Endothelial cell (in vitro differentiated cells): ENCODE measurements at regions not wholly inside any gene's neighbourhood (a gene's known extent, or its start where the extent isn't known, plus 50 kb on each side); places are given as distances from the start of the nearest gene placed in this dataset.

Source experiments
- DNase-seq: peaks from one replicate; pipeline ENCODE4 v3.0.0; 2021; ENCODE audit warnings: low spot score
- H3K27ac Mint-ChIP-seq: one replicate; pipeline ENCODE4 v1.8.0; 2021; ENCODE audit warnings: mixed read lengths, inconsistent platforms; ENCODE audit not compliant: unreplicated experiment
- H3K27me3 Mint-ChIP-seq: one replicate; pipeline ENCODE4 v1.8.0; 2021; ENCODE audit warnings: mild to moderate bottlenecking, moderate library complexity, mixed read lengths, inconsistent platforms; ENCODE audit not compliant: unreplicated experiment
- H3K36me3 Mint-ChIP-seq: one replicate; pipeline ENCODE4 v1.8.0; 2021; ENCODE audit warnings: mild to moderate bottlenecking, low read depth, mixed read lengths, inconsistent platforms; ENCODE audit not compliant: unreplicated experiment
- H3K4me1 Mint-ChIP-seq: one replicate; pipeline ENCODE4 v1.8.0; 2021; ENCODE audit warnings: mild to moderate bottlenecking, mixed read lengths, inconsistent platforms; ENCODE audit not compliant: unreplicated experiment
- H3K4me3 Mint-ChIP-seq: one replicate; pipeline ENCODE4 v1.8.0; 2021; ENCODE audit warnings: mild to moderate bottlenecking, mixed read lengths, inconsistent platforms; ENCODE audit not compliant: unreplicated experiment
- H3K9me3 Mint-ChIP-seq: one replicate; pipeline ENCODE4 v1.8.0; 2021; ENCODE audit warnings: mixed read lengths, inconsistent platforms; ENCODE audit not compliant: unreplicated experiment
- CTCF ChIP-seq: fragments of 200-600 bp; sonication (generic); IDR thresholded peaks from one replicate; pipeline ENCODE4 v1.5.0; 2021; ENCODE audit warnings: antibody characterized with exemption; ENCODE audit not compliant: unreplicated experiment

DNA sequence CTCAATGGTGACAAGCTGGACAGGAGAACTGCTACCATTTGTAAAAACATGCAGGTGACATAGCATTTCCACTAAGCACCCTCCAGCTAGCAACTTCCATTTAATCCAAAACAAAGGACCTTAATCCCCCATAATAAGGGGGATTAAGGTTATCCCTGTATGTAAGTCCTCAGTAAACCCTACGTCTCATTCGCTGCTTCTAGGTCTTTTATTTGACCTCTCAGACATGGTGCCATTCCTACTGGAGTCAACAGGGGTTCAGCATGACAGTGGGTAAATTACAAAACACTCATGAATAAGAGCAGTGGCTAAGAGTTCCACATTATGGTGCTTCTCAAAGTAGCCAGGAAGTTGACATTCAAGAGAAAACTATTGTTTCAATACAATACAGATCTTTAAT is 121.8 kb upstream of the CAV2 start:
- Mint-ChIP-seq H3K36me3 (no peaks in the 10 kb centered on the region), H3K9me3 (no peaks in the 10 kb centered on the region), H3K27me3 (no peaks in the 10 kb centered on the region), H3K4me3 (no peak overlapping the region), H3K4me1 (peaks cover 10% of the 10 kb centered on the region), H3K27ac (no peak overlapping the region)
- TF ChIP-seq CTCF: no peak
- DNase-seq: no peak

GRCh38 chr7:116380025-116380424 is 119.5 kb upstream of the CAV2 start:
- H3K4me1 Mint-ChIP-seq: peaks cover 10% of the 10 kb centered on the region
- H3K4me3 Mint-ChIP-seq: no peak overlapping the region
- H3K36me3 Mint-ChIP-seq: no peaks in the 10 kb centered on the region
- no peak overlapping the region for H3K27ac Mint-ChIP-seq
- no peaks in the 10 kb centered on the region for H3K27me3 Mint-ChIP-seq
- no peak for DNase-seq
- no peak for TF ChIP-seq CTCF
- H3K9me3 Mint-ChIP-seq: no peaks in the 10 kb centered on the region

DNA sequence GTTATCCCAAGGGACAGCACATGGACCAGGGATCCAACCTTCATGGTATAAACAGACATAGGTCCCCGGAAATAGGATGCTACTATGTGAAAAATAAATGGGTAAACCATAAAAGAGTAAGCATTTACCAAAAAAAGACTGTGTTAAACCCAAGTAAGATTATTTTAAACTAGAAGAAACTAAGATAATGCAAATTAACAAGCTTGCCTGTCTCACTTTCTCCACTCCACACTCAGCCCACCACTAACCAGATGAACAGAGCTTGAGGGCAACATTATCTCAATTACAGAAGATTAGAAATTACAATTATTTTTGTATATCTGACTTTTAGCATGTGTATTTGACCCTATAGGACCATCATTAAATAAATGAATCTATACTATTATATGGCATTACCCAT is 117.2 kb upstream of the CAV2 start:
- no peaks in the 10 kb centered on the region for H3K36me3 Mint-ChIP-seq
- peaks cover 9% of the 10 kb centered on the region for H3K4me1 Mint-ChIP-seq
- no peak overlapping the region for H3K27ac Mint-ChIP-seq
- H3K4me3 Mint-ChIP-seq: no peak overlapping the region
- TF ChIP-seq CTCF: no peak
- no peaks in the 10 kb centered on the region for H3K9me3 Mint-ChIP-seq
- no peak for DNase-seq
- H3K27me3 Mint-ChIP-seq: no peaks in the 10 kb centered on the region

DNA sequence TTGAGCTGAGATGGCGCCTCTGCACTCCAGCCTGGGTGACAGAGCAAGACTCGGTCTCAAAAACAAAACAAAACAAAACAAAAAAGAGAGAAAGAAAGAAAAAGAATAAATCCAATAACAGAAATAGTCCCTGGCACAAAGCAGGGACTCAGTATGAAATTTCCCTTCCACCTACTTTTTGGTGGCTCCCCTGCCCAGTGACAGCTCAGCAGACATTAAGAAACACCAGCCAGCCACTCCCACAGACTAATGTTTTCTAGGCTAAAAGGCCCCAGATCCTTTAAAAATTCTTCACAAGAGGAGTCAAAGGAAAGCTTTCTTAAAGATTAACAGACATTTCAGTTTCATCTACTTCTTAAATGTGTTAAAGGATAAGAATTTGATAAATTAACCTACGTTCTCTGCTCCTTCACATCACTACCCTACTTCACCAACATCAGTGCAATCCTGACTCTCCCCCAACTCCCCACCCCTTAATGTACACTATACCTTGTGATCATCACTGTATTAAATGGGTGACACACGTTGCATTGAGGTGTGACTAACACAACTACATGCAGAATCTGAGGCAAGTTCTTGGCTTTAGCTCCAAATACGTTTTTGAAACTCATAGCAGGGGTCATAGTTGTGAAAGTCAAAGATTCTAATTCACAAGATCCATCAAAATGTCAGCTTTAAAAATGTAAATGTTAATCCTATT is 114.5 kb upstream of the CAV2 start:
- no peak for DNase-seq
- H3K4me3 Mint-ChIP-seq: no peak overlapping the region
- H3K4me1 Mint-ChIP-seq: no peaks in the 10 kb centered on the region
- no peaks in the 10 kb centered on the region for H3K27me3 Mint-ChIP-seq
- H3K9me3 Mint-ChIP-seq: no peaks in the 10 kb centered on the region
- TF ChIP-seq CTCF: no peak
- H3K36me3 Mint-ChIP-seq: no peaks in the 10 kb centered on the region
- H3K27ac Mint-ChIP-seq: no peak overlapping the region

DNA sequence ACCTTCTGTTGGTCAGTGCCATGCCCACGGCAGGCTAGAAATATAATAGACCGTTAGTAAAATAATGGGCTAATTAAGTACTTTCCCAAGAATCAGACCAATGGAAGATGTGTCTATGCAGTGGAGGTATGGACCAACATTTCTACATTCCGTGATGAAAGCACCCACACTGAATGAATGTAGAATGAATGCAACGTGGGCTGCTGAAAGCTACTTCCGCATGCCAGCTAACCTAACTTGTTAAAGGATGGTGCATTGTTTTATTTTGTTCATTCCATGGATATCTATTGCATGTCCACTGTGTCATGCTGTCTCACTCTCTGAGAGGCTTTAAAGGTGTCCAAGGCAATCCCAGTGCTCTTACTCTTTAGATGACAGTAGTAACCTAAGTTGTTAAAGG is 112.9 kb upstream of the CAV2 start:
- H3K4me1 Mint-ChIP-seq: no peaks in the 10 kb centered on the region
- no peak overlapping the region for H3K27ac Mint-ChIP-seq
- H3K36me3 Mint-ChIP-seq: no peaks in the 10 kb centered on the region
- no peak for DNase-seq
- no peak for TF ChIP-seq CTCF
- no peaks in the 10 kb centered on the region for H3K27me3 Mint-ChIP-seq
- H3K4me3 Mint-ChIP-seq: no peak overlapping the region
- H3K9me3 Mint-ChIP-seq: no peaks in the 10 kb centered on the region
